ENCODE measurements at regions not wholly inside any gene's neighbourhood (a gene's known extent, or its start where the extent isn't known, plus 50 kb on each side); places are given as distances from the start of the nearest gene placed in this dataset.

- TF ChIP-seq, protein P1, sequence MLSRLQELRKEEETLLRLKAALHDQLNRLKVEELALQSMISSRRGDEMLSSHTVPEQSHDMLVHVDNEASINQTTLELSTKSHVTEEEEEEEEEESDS (CRISPR knock-in tag; IDR thresholded peaks at IDR 0.05; ENCODE audit: borderline replicate concordance) = no peak
- TF ChIP-seq, protein P2, sequence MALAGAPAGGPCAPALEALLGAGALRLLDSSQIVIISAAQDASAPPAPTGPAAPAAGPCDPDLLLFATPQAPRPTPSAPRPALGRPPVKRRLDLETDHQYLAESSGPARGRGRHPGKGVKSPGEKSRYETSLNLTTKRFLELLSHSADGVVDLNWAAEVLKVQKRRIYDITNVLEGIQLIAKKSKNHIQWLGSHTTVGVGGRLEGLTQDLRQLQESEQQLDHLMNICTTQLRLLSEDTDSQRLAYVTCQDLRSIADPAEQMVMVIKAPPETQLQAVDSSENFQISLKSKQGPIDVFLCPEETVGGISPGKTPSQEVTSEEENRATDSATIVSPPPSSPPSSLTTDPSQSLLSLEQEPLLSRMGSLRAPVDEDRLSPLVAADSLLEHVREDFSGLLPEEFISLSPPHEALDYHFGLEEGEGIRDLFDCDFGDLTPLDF (CRISPR knock-in tag; IDR thresholded peaks at IDR 0.05) = no peak
- TF ChIP-seq BRD4 (CRISPR knock-in tag; IDR thresholded peaks at IDR 0.05) (no peak), ZNF142 (CRISPR knock-in tag; IDR thresholded peaks at IDR 0.05) (no peak), ZNF446 (CRISPR knock-in tag; IDR thresholded peaks at IDR 0.05) (no peak), REST (IDR thresholded peaks at IDR 0.05; ENCODE audit: borderline replicate concordance in 1 of 2, low read depth in 1 of 2, low read length in 2 of 2) (peak in 1 of 2 experiments; percentile 76; a peak in 1 of 4 replicates), ZSCAN25 (CRISPR knock-in tag; IDR thresholded peaks at IDR 0.05) (no peak), ZNF318 (CRISPR knock-in tag; IDR thresholded peaks at IDR 0.05) (no peak), ZNF337 (CRISPR knock-in tag; IDR thresholded peaks at IDR 0.05; ENCODE audit: borderline replicate concordance, low read depth) (no peak), REXO4 (CRISPR knock-in tag; IDR thresholded peaks at IDR 0.05; ENCODE audit: borderline replicate concordance) (no peak)
These were observed 568.1 kb upstream of the LRRN3 start (continued) for GRCh38 chr7:110522761-110523200.
